Neural progenitor cell (in vitro differentiated cells): ENCODE measurements at regions not wholly inside any gene's neighbourhood (a gene's known extent, or its start where the extent isn't known, plus 50 kb on each side); places are given as distances from the start of the nearest gene placed in this dataset.
A peak's percentile ranks its signal among the peaks of the same experiment; 100 is the strongest.

Source experiments
- DNase-seq: peaks from one replicate; pipeline ENCODE4 v3.0.0-alpha.2; 2016; ENCODE audit warnings: low spot score
- H2AFZ ChIP-seq: fragments of 200-600 bp; sonication (generic); replicated peaks from 2 replicates; pipeline ENCODE4 v1.6.1; 2016; ENCODE audit warnings: antibody characterized with exemption
- H3F3A ChIP-seq: fragments of 200-600 bp; sonication (generic); 2 replicates; pipeline ENCODE4 v1.6.1; 2016; ENCODE audit warnings: antibody characterized with exemption, low read depth
- H3K27ac ChIP-seq: fragments of 200-600 bp; sonication (generic); 2 replicates; pipeline ENCODE4 v1.5.1; 2016; ENCODE audit warnings: mild to moderate bottlenecking
- H3K27me3 ChIP-seq: fragments of 200-600 bp; sonication (generic); 2 replicates; pipeline ENCODE4 v1.6.1; 2016; ENCODE audit warnings: mild to moderate bottlenecking, moderate library complexity
- H3K36me3 ChIP-seq: fragments of 200-600 bp; sonication (generic); 2 replicates; pipeline ENCODE4 v1.5.1; 2016
- H3K4me1 ChIP-seq: fragments of 200-600 bp; sonication (generic); 2 replicates; pipeline ENCODE4 v1.6.1; 2016; ENCODE audit warnings: mixed run types
- H3K4me2 ChIP-seq: fragments of 200-600 bp; sonication (generic); 2 replicates; pipeline ENCODE4 v1.6.1; 2016
- H3K4me3 ChIP-seq: fragments of 200-600 bp; sonication (generic); 2 replicates; pipeline ENCODE4 v1.5.1; 2016
- H3K79me2 ChIP-seq: fragments of 200-600 bp; sonication (generic); 2 replicates; pipeline ENCODE4 v1.6.1; 2016; ENCODE audit warnings: low read depth
- H3K9ac ChIP-seq: fragments of 200-600 bp; sonication (generic); 2 replicates; pipeline ENCODE4 v1.6.1; 2016
- H3K9me3 ChIP-seq: fragments of 200-600 bp; sonication (generic); 2 replicates; pipeline ENCODE4 v1.5.1; 2016; ENCODE audit warnings: low read depth
- H4K20me1 ChIP-seq: fragments of 200-600 bp; sonication (generic); 2 replicates; pipeline ENCODE4 v1.6.1; 2016; ENCODE audit warnings: low read depth
- H3K27ac Mint-ChIP-seq: 3 replicates; pipeline ENCODE4 v1.8.0; 2021; ENCODE audit warnings: mixed read lengths
- H3K27me3 Mint-ChIP-seq: 2 replicates; pipeline ENCODE4 v1.8.0; 2022; ENCODE audit warnings: low read depth, mild to moderate bottlenecking, inconsistent platforms, moderate library complexity, mixed read lengths; ENCODE audit not compliant: insufficient read depth
- H3K36me3 Mint-ChIP-seq: 3 replicates; pipeline ENCODE4 v1.8.0; 2021; ENCODE audit warnings: mixed read lengths
- H3K4me1 Mint-ChIP-seq: 3 replicates; pipeline ENCODE4 v1.8.0; 2021; ENCODE audit warnings: mixed read lengths
- H3K4me3 Mint-ChIP-seq: 3 replicates; pipeline ENCODE4 v1.8.0; 2021; ENCODE audit warnings: mild to moderate bottlenecking, moderate library complexity, mixed read lengths
- H3K9me3 Mint-ChIP-seq: 3 replicates; pipeline ENCODE4 v1.8.0; 2020; ENCODE audit warnings: mixed read lengths
- CTCF ChIP-seq: fragments of 200-600 bp; sonication (generic); IDR thresholded peaks from 2 replicates; pipeline ENCODE4 v1.5.1; 2017; ENCODE audit warnings: antibody characterized with exemption, mild to moderate bottlenecking
- EZH2 ChIP-seq: fragments of 200-600 bp; sonication (generic); IDR thresholded peaks from 2 replicates; pipeline ENCODE4 v1.6.1; 2017; ENCODE audit warnings: antibody characterized with exemption, mild to moderate bottlenecking, moderate library complexity
- EZH2phosphoT487 ChIP-seq: fragments of 200-600 bp; sonication (generic); IDR thresholded peaks from 2 replicates; pipeline ENCODE4 v1.6.1; 2017; ENCODE audit warnings: antibody characterized with exemption

DNA sequence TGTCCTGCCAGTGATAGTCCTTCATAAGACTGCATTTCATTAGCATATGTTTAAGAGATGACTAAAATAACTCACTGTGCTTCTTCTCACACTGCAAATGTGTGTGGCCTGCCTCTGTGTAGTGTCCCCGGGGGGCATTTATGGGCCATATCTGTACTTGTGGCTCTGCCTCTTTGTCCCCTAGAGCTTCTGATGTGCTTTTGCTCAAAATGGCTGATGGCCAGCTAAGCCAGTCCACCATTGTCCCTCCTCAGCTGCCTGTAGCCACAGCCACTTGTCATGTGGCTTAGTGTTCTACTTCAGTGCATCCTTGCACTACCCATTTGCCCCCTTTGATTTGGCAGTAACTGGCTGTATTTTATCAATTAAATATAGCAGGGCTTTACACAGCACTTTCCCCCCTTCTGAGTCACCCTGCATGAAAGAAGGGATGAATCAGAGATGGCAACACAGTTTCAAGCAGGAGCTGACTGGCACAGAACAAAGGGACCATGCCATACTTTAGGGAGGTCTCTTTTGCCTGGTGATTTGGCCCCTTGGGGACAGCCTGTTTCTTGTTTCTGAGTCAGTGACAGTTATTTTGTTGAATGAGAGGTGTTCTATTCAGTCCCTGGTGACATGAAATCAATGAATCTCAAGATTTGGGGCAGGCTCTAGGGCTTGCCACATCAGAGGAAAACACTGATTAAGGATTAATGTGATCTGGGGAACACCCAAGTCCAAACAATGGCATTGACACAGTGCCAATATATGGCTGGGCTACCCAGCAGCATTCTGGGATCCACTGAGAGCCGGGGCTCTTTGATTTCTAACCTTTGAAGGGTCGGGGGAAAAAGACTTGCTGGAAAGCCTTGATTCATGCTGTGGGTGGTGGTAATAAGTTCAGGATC lies 245.5 kb downstream of the SMARCA2 start:
- Histone ChIP-seq H3K4me2 (no peak overlapping the region), H3K36me3 (no peaks in the 10 kb centered on the region), H2AFZ (peak overlapping the region; percentile 55), H3K27me3 (no peaks in the 10 kb centered on the region), H3K79me2 (no peaks in the 10 kb centered on the region), H4K20me1 (no peaks in the 10 kb centered on the region), H3K9ac (no peak overlapping the region), H3K9me3 (no peaks in the 10 kb centered on the region), H3K27ac (no peak overlapping the region), H3F3A (peaks cover 6% of the 10 kb centered on the region), H3K4me1 (peaks cover 22% of the 10 kb centered on the region), H3K4me3 (no peak overlapping the region)
- Mint-ChIP-seq H3K4me1 (peaks cover 45% of the 10 kb centered on the region), H3K27me3 (peaks cover 8% of the 10 kb centered on the region), H3K4me3 (no peak overlapping the region), H3K9me3 (no peaks in the 10 kb centered on the region), H3K36me3 (no peaks in the 10 kb centered on the region), H3K27ac (peak overlapping the region; percentile 18)
- no peak for DNase-seq
- no peak for TF ChIP-seq EZH2
- no peak for TF ChIP-seq EZH2phosphoT487
- no peak for TF ChIP-seq CTCF

DNA sequence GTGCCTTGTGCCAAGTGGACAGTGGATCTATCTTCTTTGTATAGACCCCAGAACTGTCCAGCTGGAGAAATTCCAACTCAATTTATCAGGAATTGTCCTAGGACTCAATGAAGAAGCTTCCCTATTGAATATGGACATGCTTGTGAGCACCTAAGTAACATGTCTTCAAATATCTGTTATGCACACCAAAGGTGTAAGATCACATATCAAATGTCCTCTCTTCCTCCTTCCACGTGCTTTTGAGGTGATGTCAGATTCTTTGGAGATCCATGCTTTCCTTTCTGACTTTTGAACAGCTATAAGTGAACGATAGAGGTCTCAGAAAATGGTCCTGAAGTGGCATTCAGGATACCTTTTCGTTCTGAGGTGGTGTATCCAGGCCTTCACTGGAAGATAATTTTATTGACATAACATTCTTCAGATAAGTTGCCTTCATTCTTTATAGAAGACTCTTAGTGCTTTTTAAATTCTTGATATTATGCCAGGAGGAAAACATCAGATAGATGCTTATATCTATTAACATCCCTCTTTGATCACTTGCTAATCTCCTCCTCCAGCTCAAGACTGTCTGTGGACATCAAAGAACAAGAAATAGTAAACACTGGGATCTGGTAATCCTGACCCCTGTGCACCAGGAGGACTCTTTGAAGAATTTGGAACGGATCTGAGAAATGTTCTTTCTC lies 246.4 kb downstream of the SMARCA2 start:
- H3K36me3 Mint-ChIP-seq: no peaks in the 10 kb centered on the region
- H2AFZ ChIP-seq: no peak overlapping the region
- peaks cover 45% of the 10 kb centered on the region for H3K4me1 Mint-ChIP-seq

DNA sequence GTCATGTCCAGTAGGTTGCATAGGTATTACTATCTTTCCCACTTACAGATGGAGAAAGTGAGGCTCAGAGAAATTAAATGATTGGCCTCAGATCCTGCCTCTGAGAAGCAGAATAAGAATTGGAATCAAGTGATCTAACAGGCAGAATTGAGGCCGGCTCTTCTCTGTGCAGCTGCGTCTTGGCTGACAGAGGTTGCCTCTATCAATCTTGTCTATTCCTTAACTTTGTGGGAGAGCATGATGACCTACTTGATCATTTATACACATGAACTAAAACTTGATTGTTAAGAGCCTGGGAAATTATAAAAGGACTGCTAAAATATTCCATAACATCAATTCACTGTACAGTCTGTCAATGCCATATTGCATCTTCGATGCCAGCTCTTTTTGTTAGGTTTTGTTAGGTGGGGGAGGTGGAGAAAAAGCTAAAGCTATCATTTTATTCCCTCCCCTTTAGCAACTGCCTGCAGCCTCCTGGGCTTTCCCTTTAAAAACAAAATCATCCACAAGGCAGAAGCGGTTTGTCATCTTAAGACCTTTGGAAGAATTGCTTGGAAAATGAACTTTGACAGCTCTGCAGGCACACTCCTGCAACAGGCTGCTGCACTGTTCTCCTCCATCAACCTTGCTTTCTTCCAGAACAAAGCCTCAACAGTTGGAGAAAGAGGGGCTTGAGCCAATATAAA lies 247.4 kb downstream of the SMARCA2 start:
- Mint-ChIP-seq H3K36me3 (no peaks in the 10 kb centered on the region), H3K27ac (peak overlapping the region; percentile 42), H3K4me1 (peaks cover 38% of the 10 kb centered on the region), H3K4me3 (no peak overlapping the region), H3K27me3 (peaks cover 8% of the 10 kb centered on the region), H3K9me3 (no peaks in the 10 kb centered on the region)
- H3K79me2 ChIP-seq: no peaks in the 10 kb centered on the region
- no peak for DNase-seq
- H3K9me3 ChIP-seq: no peaks in the 10 kb centered on the region
- H3K4me1 ChIP-seq: peaks cover 17% of the 10 kb centered on the region
- H3K36me3 ChIP-seq: no peaks in the 10 kb centered on the region
- H3K9ac ChIP-seq: no peak overlapping the region
- peak overlapping the region; percentile 12 for H3K4me2 ChIP-seq
- peaks cover 6% of the 10 kb centered on the region for H3F3A ChIP-seq
- H3K27me3 ChIP-seq: no peaks in the 10 kb centered on the region
- no peaks in the 10 kb centered on the region for H4K20me1 ChIP-seq
- no peak overlapping the region for H2AFZ ChIP-seq
- no peak for TF ChIP-seq EZH2phosphoT487
- TF ChIP-seq CTCF: no peak
- TF ChIP-seq EZH2: no peak
- no peak overlapping the region for H3K27ac ChIP-seq
- no peak overlapping the region for H3K4me3 ChIP-seq

More for the DNA sequence above, 246.4 kb downstream of the SMARCA2 start:
- H3K27ac ChIP-seq: no peak overlapping the region
- H3F3A ChIP-seq: peaks cover 6% of the 10 kb centered on the region
- Mint-ChIP-seq H3K9me3 (no peaks in the 10 kb centered on the region), H3K27ac (no peak overlapping the region), H3K4me3 (no peak overlapping the region), H3K27me3 (peaks cover 8% of the 10 kb centered on the region)
- H3K4me3 ChIP-seq: no peak overlapping the region
- H3K79me2 ChIP-seq: no peaks in the 10 kb centered on the region
- peaks cover 22% of the 10 kb centered on the region for H3K4me1 ChIP-seq
- no peaks in the 10 kb centered on the region for H3K27me3 ChIP-seq
- H3K9ac ChIP-seq: no peak overlapping the region
- H3K36me3 ChIP-seq: no peaks in the 10 kb centered on the region
- DNase-seq: no peak
- no peaks in the 10 kb centered on the region for H3K9me3 ChIP-seq
- H3K4me2 ChIP-seq: no peak overlapping the region
- no peak for TF ChIP-seq EZH2
- no peak for TF ChIP-seq EZH2phosphoT487
- TF ChIP-seq CTCF: no peak
- no peaks in the 10 kb centered on the region for H4K20me1 ChIP-seq
